A673 (cell line): ENCODE measurements at regions not wholly inside any gene's neighbourhood (a gene's known extent, or its start where the extent isn't known, plus 50 kb on each side); places are given as distances from the start of the nearest gene placed in this dataset.

ENCODE experiments used
- BruUV-seq: library from RNA; stranded (reverse); fragments of 400-500 nt; replicated peaks from 2 replicates; lab custom pipeline; 2021; lab: Mats Ljungman, UMichigan
- CTCF ChIA-PET: fragments of 300-600 bp; sonication (Branson Sonifier 250); formaldehyde crosslinking; loops from one replicate; lab custom pipeline; 2022; ENCODE audit warnings: antibody characterized with exemption; lab: Charles Lee
- POLR2A ChIA-PET: fragments of 300-600 bp; sonication (Branson Sonifier 250); formaldehyde crosslinking; loops from one replicate; lab custom pipeline; 2022; ENCODE audit warnings: antibody characterized with exemption; ENCODE audit not compliant: low non-redundant PET; lab: Charles Lee
- DNase-seq: peaks from one replicate; pipeline ENCODE4 v3.0.0-alpha.2; 2015; ENCODE audit warnings: low spot score
- H3K27ac ChIP-seq: fragments of 200-600 bp; sonication (generic); 2 replicates; pipeline ENCODE4 v1.5.1; 2016; ENCODE audit warnings: mixed run types, low read depth, mild to moderate bottlenecking, mixed read lengths, antibody characterized with exemption, low read length; ENCODE audit not compliant: poor library complexity, severe bottlenecking
- H3K27me3 ChIP-seq: fragments of 200-600 bp; sonication (generic); replicated peaks from 2 replicates; pipeline ENCODE4 v1.6.1; 2017; ENCODE audit warnings: mixed run types, low read depth, mild to moderate bottlenecking, mixed read lengths, antibody characterized with exemption, low read length; ENCODE audit not compliant: insufficient read depth, poor library complexity
- H3K36me3 ChIP-seq: fragments of 200-600 bp; sonication (generic); 2 replicates; pipeline ENCODE4 v1.6.1; 2016; ENCODE audit warnings: mixed run types, mild to moderate bottlenecking, mixed read lengths, antibody characterized with exemption, low read length; ENCODE audit not compliant: insufficient read depth, poor library complexity, severe bottlenecking
- H3K4me1 ChIP-seq: fragments of 200-600 bp; sonication (generic); 2 replicates; pipeline ENCODE4 v1.6.1; 2017; ENCODE audit warnings: mixed run types, mild to moderate bottlenecking, mixed read lengths, antibody characterized with exemption, low read length; ENCODE audit not compliant: insufficient read depth, poor library complexity, severe bottlenecking
- H3K4me3 ChIP-seq: fragments of 200-600 bp; sonication (generic); 2 replicates; pipeline ENCODE4 v1.5.1; 2016; ENCODE audit warnings: low read depth, mixed run types, mild to moderate bottlenecking, mixed read lengths, low read length; ENCODE audit not compliant: poor library complexity, severe bottlenecking
- H3K9me3 ChIP-seq: fragments of 200-600 bp; sonication (generic); 2 replicates; pipeline ENCODE4 v1.6.1; 2016; ENCODE audit warnings: mixed run types, low read depth, mild to moderate bottlenecking, mixed read lengths, antibody characterized with exemption, low read length; ENCODE audit not compliant: poor library complexity, severe bottlenecking
- EZH2 ChIP-seq: fragments of 200-600 bp; sonication (generic); IDR thresholded peaks from 2 replicates; pipeline ENCODE4 v1.6.1; 2017; ENCODE audit warnings: borderline replicate concordance, low read depth, mild to moderate bottlenecking, mixed read lengths, antibody characterized with exemption, low read length; ENCODE audit not compliant: poor library complexity, severe bottlenecking
- intact Hi-C: fragments of 100-400 bp; cut with micrococcal nuclease; formaldehyde crosslinking; loops from one replicate; pipeline ENCODE4 v1.10.0; 2022; ENCODE audit not compliant: unreplicated experiment
- TF ChIP-seq, protein P1 (sequence below): fragments of 300-800, 200-600 bp; sonication (generic); conservative IDR thresholded peaks from 2 replicates; pipeline ENCODE4 v1.5.1; 2017; ENCODE audit warnings: low read depth, mild to moderate bottlenecking, antibody characterized with exemption, low read length, moderate library complexity, mixed read lengths

DNA sequence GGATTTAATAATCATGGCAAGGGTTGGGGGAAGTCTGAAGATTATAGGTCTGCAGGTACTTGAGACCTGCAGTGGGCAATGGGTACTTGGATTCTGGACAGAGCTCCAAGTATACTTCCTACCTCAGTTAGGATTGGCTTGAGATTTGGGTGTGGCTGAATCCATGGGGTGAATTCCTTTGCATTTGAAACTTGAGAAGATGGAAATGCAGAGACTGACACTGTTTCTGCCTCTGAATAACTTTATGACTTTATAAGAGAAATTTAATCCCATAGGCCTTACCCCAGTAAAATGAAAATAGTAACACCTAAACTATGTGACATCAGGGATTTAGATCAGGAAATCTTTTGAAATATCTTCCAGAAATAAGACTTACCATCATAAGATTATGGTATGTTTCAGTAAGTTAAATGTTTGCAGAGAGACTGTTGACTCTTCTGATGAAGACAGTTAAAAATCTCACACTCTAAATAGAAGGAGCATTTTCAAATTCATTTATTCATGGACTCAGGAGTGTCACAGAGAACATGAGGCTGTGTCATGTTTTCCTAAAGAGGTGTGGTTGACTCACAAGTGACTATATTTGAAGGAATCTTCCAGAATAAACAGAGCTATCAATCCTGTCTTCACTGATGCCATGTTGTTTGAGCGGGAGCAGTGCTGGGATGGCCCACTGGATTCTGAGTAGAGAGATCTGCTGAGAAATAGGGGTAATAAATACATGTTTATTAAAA is 513.5 kb upstream of the NR3C2 start:
- no peaks in the 10 kb centered on the region for H3K36me3 ChIP-seq
- H3K4me1 ChIP-seq: no peaks in the 10 kb centered on the region
- no TSS peak for BruUV-seq
- H3K9me3 ChIP-seq: no peaks in the 10 kb centered on the region
- ChIA-PET CTCF (no interaction called here), POLR2A (no interaction called here)
- TF ChIP-seq, protein P1, sequence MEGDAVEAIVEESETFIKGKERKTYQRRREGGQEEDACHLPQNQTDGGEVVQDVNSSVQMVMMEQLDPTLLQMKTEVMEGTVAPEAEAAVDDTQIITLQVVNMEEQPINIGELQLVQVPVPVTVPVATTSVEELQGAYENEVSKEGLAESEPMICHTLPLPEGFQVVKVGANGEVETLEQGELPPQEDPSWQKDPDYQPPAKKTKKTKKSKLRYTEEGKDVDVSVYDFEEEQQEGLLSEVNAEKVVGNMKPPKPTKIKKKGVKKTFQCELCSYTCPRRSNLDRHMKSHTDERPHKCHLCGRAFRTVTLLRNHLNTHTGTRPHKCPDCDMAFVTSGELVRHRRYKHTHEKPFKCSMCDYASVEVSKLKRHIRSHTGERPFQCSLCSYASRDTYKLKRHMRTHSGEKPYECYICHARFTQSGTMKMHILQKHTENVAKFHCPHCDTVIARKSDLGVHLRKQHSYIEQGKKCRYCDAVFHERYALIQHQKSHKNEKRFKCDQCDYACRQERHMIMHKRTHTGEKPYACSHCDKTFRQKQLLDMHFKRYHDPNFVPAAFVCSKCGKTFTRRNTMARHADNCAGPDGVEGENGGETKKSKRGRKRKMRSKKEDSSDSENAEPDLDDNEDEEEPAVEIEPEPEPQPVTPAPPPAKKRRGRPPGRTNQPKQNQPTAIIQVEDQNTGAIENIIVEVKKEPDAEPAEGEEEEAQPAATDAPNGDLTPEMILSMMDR: no peak
- TF ChIP-seq EZH2: no peak
- no peaks in the 10 kb centered on the region for H3K27me3 ChIP-seq
- no peak overlapping the region for H3K27ac ChIP-seq
- intact Hi-C loops: no loop called here
- DNase-seq: no peak
- no peak overlapping the region for H3K4me3 ChIP-seq

DNA sequence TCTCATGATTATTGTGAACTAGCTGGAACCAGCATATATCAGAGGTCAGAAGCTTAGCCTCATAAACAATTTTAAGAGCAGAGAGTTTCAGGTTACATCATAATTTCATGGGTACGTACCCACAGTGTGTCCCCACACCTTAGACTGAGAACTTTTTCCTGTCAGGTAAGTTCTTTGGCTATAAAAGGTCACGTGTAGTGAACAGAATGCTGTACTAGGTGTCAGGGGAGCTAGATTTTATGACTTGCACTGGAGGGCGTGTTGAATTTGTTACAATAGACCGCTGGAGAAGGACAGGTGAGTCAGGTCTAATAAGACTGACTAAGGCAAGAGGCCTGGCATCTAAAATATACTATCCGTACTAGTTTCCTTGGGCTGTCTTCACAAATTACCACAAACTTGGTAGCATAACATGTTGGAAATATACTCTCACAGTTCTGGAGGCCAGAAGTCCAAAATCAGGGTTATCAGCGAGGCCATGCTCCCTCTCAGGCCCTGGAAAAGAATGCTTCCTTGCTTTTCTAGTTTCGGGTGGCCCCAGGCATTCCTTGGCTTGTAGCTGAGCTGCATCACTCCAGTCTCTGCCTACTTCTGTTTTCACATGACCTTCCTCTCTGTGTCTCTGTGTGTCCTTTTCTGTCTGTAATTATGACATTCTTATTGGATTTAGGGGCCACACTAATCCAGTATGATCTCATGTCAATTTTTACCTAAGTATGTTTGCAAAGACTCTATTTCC is 512.0 kb upstream of the NR3C2 start:
- DNase-seq: no peak
- Histone ChIP-seq H3K27ac (no peak overlapping the region), H3K27me3 (no peaks in the 10 kb centered on the region), H3K4me3 (no peak overlapping the region), H3K9me3 (no peaks in the 10 kb centered on the region), H3K36me3 (no peaks in the 10 kb centered on the region), H3K4me1 (no peaks in the 10 kb centered on the region)
- ChIA-PET POLR2A (no interaction called here), CTCF (no interaction called here)
- intact Hi-C loops: no loop called here
- BruUV-seq: no TSS peak
- TF ChIP-seq, protein P1: no peak
- no peak for TF ChIP-seq EZH2

DNA sequence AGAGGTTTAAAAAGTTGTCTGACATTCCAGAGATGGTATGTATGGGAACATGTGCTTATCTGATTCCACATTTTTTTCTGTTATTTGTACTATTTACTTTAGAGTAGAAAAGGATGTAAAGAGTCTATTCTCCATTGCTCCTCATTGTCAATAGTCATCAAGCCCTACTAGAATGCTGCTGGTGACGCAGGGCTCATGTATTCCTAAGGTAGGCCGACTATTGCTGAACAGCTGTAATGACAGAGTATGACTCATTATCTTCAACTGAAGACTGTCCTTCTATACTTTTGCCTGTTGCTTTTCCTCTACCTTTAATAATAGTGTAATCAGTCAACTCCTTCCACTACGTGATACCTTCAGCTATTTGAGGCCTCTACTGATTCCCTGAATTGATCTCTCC is 509.1 kb upstream of the NR3C2 start:
- no peak for DNase-seq
- Histone ChIP-seq H3K27ac (no peak overlapping the region), H3K9me3 (no peaks in the 10 kb centered on the region), H3K4me3 (no peak overlapping the region), H3K4me1 (no peaks in the 10 kb centered on the region), H3K36me3 (no peaks in the 10 kb centered on the region), H3K27me3 (no peaks in the 10 kb centered on the region)
- CTCF ChIA-PET: no interaction called here
- BruUV-seq: no TSS peak
- POLR2A ChIA-PET: no interaction called here
- intact Hi-C loops: no loop called here
- TF ChIP-seq EZH2: no peak
- TF ChIP-seq, protein P1: no peak
